Lower leg skin (tissue), 4 donors: ENCODE measurements at regions not wholly inside any gene's neighbourhood (a gene's known extent, or its start where the extent isn't known, plus 50 kb on each side); places are given as distances from the start of the nearest gene placed in this dataset.
"Not testable (repeated sequence)": the region's sequence is repeated elsewhere in the genome, so short reads cannot be mapped to it uniquely, and the experiment has no call there.

Experiments
- DNase-seq, 2 donors: peaks; one replicate each; pipeline ENCODE4 v3.0.0-alpha.2; 2019; ENCODE audit warnings: low spot score in 2 of 2
- H3K4me3 ChIP-seq: fragments of 200-600 bp; sonication (generic); 2 replicates; pipeline ENCODE4 v1.5.1; 2017; ENCODE audit warnings: mild to moderate bottlenecking, low read depth; ENCODE audit not compliant: poor library complexity, severe bottlenecking
- POLR2A ChIP-seq, 2 donors: fragments of 450-650 bp; IDR thresholded peaks; one replicate each; pipeline ENCODE4 v1.6.1; 2016 to 2017; ENCODE audit warnings: antibody characterized with exemption in 2 of 2, mild to moderate bottlenecking in 1 of 2, moderate library complexity in 1 of 2
- WGBS, 2 donors: methylation state at CpG; one replicate each; pipeline ENCODE4 v1.1.5; 2018; 5-methylcytosine and 5-hydroxymethylcytosine counted together
- intact Hi-C: fragments of 100-400 bp; cut with DNase I; formaldehyde crosslinking; loops from one replicate; pipeline ENCODE4 v1.15.0; 2023; ENCODE audit warnings: low total_unique reads
- TF ChIP-seq, protein P1 (sequence below), 3 donors: fragments of 450-650 bp; IDR thresholded peaks; one replicate each; pipeline ENCODE4 v1.5.1; 2016; ENCODE audit warnings: antibody characterized with exemption in 3 of 3, mild to moderate bottlenecking in 3 of 3, moderate library complexity in 2 of 3

DNA sequence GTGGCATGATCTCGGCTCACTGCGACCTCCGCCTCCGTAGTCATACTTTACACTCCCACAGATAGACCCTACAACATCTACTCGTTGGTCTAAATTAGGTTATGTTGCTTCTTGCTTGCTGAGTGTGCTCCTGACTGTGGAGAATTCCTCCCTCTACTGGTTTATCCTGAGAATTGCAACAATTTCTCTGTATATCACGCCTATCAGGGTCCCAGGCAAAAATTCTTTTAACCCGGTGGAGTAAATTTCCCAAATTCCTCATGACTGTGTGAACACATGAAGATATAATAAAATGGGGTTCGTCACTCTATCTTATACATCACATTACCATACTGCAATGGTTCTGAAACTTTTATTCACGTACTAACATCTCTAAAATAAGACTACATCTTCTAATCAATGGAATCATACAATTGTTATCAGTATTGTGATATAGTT lies 156.7 kb downstream of the EVA1A start:
- no peak overlapping the region for H3K4me3 ChIP-seq
- 22 to 23% methylated on average over 9 of the region's 9 CpGs for WGBS, 2 donors
- intact Hi-C loops: no loop called here
- TF ChIP-seq POLR2A (IDR thresholded peaks at IDR 0.05): no peak
- TF ChIP-seq, protein P1, sequence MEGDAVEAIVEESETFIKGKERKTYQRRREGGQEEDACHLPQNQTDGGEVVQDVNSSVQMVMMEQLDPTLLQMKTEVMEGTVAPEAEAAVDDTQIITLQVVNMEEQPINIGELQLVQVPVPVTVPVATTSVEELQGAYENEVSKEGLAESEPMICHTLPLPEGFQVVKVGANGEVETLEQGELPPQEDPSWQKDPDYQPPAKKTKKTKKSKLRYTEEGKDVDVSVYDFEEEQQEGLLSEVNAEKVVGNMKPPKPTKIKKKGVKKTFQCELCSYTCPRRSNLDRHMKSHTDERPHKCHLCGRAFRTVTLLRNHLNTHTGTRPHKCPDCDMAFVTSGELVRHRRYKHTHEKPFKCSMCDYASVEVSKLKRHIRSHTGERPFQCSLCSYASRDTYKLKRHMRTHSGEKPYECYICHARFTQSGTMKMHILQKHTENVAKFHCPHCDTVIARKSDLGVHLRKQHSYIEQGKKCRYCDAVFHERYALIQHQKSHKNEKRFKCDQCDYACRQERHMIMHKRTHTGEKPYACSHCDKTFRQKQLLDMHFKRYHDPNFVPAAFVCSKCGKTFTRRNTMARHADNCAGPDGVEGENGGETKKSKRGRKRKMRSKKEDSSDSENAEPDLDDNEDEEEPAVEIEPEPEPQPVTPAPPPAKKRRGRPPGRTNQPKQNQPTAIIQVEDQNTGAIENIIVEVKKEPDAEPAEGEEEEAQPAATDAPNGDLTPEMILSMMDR (IDR thresholded peaks at IDR 0.05): peak in 1 of 3 donors; percentile 35
- DNase-seq: no peak

DNA sequence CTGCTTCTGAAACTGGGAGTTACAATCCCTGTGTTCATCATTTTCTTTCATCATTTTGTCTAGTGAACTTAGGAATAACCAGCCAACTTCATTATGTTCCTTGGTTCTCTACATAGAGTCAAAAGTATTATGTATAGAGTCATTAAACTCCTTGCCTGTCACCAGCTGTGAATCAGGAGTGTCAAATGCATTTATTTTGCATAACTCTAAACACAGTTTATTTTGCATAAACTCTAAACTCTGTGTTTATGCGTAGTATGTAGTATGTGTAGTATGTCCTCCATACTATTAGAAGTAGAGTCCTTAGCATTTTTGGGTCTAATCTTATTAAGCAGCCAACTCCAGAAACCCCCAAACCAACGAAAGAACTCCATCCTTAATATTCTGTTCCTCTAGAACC lies 164.4 kb downstream of the EVA1A start:
- TF ChIP-seq, protein P1 (IDR thresholded peaks at IDR 0.05): no peak
- no peak for TF ChIP-seq POLR2A (IDR thresholded peaks at IDR 0.05)
- no peak for DNase-seq
- intact Hi-C loops: loop anchor here (5.0 kb wide), 1 partner anchor 474 kb away; no protein-coding TSS in a partner anchor
- H3K4me3 ChIP-seq: no peak overlapping the region
- WGBS, 2 donors: 92 to 93% methylated on average over 2 of the region's 2 CpGs

DNA sequence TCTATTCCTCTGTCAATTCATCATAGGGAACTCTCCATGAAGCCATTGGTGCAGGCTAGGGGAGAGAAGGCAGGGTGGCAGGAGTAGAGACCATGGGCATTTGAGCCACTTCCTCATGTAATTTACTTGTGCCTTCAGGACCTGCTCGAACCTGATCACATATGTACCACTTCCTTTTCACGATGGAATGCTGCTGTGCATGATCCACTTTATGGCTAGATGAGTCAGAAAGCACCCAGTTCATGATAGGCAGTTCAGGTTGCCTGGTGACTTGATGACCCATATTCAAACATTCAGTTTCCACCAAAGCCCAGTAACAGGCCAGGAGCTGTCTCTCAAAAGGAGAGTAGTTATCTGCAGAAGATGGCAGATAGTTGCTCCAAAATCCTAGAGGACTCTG lies 166.0 kb downstream of the EVA1A start:
- intact Hi-C loops: loop anchor here (5.0 kb wide), 1 partner anchor 472 kb away; no protein-coding TSS in a partner anchor
- not testable (repeated sequence) for DNase-seq, H3K4me3 ChIP-seq
- WGBS, 2 donors: 64 to 78% methylated on average over 2 of the region's 2 CpGs

DNA sequence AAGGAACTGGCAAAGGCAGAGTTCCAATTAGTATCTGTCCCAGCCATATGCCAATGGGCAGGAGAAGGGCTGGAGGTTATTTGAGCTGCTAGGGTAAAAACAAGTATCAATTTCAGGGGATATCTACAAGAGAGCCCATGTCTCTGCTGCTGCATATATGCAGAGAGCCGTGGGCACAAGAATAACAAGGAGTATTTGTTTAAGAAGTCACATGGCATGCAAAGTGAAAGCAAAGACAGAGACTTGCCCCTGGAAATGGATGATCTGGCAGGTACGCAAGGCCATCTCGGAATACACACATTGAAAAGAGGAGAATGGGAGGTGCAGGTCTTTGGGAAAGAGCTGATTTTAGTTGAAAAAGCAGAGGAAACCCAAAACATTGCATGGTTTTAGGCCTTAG lies 170.6 kb downstream of the EVA1A start:
- no peak overlapping the region for H3K4me3 ChIP-seq
- TF ChIP-seq, protein P1 (IDR thresholded peaks at IDR 0.05): no peak
- TF ChIP-seq POLR2A (IDR thresholded peaks at IDR 0.05): no peak
- WGBS, 2 donors: 66 to 82% methylated on average over 3 of the region's 3 CpGs
- DNase-seq: no peak
- intact Hi-C loops: no loop called here

DNA sequence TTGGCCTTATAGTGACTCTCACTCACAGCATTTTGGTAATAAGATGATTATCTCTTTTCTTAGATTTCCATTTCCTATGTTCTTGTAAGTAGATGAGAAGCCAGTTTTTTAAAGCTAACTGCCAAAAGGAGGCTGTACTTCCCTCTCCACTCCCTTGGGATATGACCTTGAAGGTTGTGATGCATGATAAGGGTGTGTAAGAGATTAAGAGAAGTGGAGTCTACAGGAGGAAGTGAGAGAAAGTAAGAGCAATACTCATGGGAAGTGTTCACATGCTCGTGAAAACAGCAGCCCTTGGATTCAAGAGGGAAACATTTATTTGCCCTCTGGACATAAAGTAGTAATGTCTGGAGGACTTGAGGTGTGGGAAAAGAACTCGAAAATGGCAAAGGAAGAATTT lies 171.5 kb downstream of the EVA1A start:
- intact Hi-C loops: no loop called here
- DNase-seq: no peak
- no peak overlapping the region for H3K4me3 ChIP-seq
- TF ChIP-seq, protein P1 (IDR thresholded peaks at IDR 0.05): no peak
- TF ChIP-seq POLR2A (IDR thresholded peaks at IDR 0.05): no peak
- 44 to 49% methylated on average over 2 of the region's 2 CpGs for WGBS, 2 donors

DNA sequence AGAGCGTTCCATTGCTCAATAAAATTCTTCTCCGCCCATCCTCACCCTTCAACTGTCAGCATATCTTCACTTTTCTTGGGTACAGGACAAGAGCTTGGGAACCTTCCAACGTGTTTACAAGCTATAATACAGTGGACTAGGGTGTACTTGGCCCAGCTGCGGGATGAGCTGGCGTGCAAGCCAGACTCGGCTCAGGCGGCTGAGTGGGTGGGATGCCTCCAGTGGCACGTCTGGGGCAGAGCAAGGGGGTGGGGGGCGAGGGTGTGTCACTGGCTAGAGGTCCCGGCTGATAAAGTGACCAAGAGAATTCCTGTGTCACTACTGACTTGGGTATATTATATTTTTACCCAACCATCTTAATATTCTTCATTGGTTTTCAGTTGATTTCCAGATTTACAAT lies 179.7 kb downstream of the EVA1A start:
- H3K4me3 ChIP-seq: no peak overlapping the region
- DNase-seq: no peak
- no peak for TF ChIP-seq POLR2A (IDR thresholded peaks at IDR 0.05)
- TF ChIP-seq, protein P1 (IDR thresholded peaks at IDR 0.05): no peak
- intact Hi-C loops: no loop called here
- WGBS, 2 donors: 67 to 76% methylated on average over 10 of the region's 10 CpGs
